ENCODE measurements at regions not wholly inside any gene's neighbourhood (a gene's known extent, or its start where the extent isn't known, plus 50 kb on each side); places are given as distances from the start of the nearest gene placed in this dataset.
"Not testable (repeated sequence)": the region's sequence is repeated elsewhere in the genome, so short reads cannot be mapped to it uniquely, and the experiment has no call there.

GRCh38 chr6:27650620-27651370, 177.9 kb upstream of the ZNF184 start:
- DNase-seq: peak; percentile 95
- Histone ChIP-seq H2AK5ac (ENCODE audit: low read length) (no peak overlapping the region), H3K4me3 (ENCODE audit: low read length) (peak overlapping the region; percentile 66), H3K9ac (ENCODE audit: low read length) (peak overlapping the region; percentile 80), H2BK120ac (ENCODE audit: low read depth, low read length) (no peak overlapping the region), H3K4me1 (ENCODE audit: control insufficient read depth, low read depth, low read length) (no peaks in the 10 kb centered on the region), H3K27ac (ENCODE audit: low read depth, low read length) (no peak overlapping the region), H4K5ac (ENCODE audit: low read length) (no peak overlapping the region), H3K79me1 (ENCODE audit: low read length) (no peaks in the 10 kb centered on the region), H2BK15ac (replicated peaks; ENCODE audit: low read depth) (no peak overlapping the region), H3K79me2 (ENCODE audit: control insufficient read depth, insufficient read depth, low read length) (no peaks in the 10 kb centered on the region), H3K27me3 (ENCODE audit: insufficient read depth, low read length, poor library complexity) (no peaks in the 10 kb centered on the region), H4K8ac (ENCODE audit: low read depth, low read length) (no peak overlapping the region), H3K36me3 (ENCODE audit: control insufficient read depth, insufficient read depth, low read length) (no peaks in the 10 kb centered on the region), H3K56ac (ENCODE audit: low read length) (peak overlapping the region; percentile 80), H3K18ac (ENCODE audit: low read length) (no peak overlapping the region), H3K23ac (ENCODE audit: low read length) (no peak overlapping the region), H3K4ac (ENCODE audit: low read depth, low read length) (no peak overlapping the region), H3K4me2 (ENCODE audit: low read length) (peak overlapping the region; percentile 91), H2BK5ac (ENCODE audit: low read length) (no peak overlapping the region)
- WGBS (ENCODE audit: extremely low coverage, insufficient coverage, low lambda C conversion rate): no CpG with 5 or more reads among the region's 17 CpGs

GRCh38 chr6:27644528-27644927, 171.6 kb upstream of the ZNF184 start:
- H4K5ac ChIP-seq (ENCODE audit: low read length): no peak overlapping the region
- no peak for DNase-seq
- no peak overlapping the region for H3K4me3 ChIP-seq (ENCODE audit: low read length)
- H3K27ac ChIP-seq (ENCODE audit: low read depth, low read length): no peak overlapping the region
- no peaks in the 10 kb centered on the region for H3K27me3 ChIP-seq (ENCODE audit: insufficient read depth, low read length, poor library complexity)
- no peak overlapping the region for H2BK5ac ChIP-seq (ENCODE audit: low read length)
- H4K8ac ChIP-seq (ENCODE audit: low read depth, low read length): no peak overlapping the region
- H3K18ac ChIP-seq (ENCODE audit: low read length): no peak overlapping the region
- H3K56ac ChIP-seq (ENCODE audit: low read length): no peak overlapping the region
- H3K9ac ChIP-seq (ENCODE audit: low read length): no peak overlapping the region
- no peak overlapping the region for H3K4me2 ChIP-seq (ENCODE audit: low read length)
- H3K36me3 ChIP-seq (ENCODE audit: control insufficient read depth, insufficient read depth, low read length): no peaks in the 10 kb centered on the region
- no peaks in the 10 kb centered on the region for H3K79me1 ChIP-seq (ENCODE audit: low read length)
- no peaks in the 10 kb centered on the region for H3K79me2 ChIP-seq (ENCODE audit: control insufficient read depth, insufficient read depth, low read length)
- no peak overlapping the region for H2BK120ac ChIP-seq (ENCODE audit: low read depth, low read length)
- H3K4ac ChIP-seq (ENCODE audit: low read depth, low read length): no peak overlapping the region
- H2AK5ac ChIP-seq (ENCODE audit: low read length): no peak overlapping the region
- no peak overlapping the region for H3K23ac ChIP-seq (ENCODE audit: low read length)
- no peaks in the 10 kb centered on the region for H3K4me1 ChIP-seq (ENCODE audit: control insufficient read depth, low read depth, low read length)
- WGBS (ENCODE audit: extremely low coverage, insufficient coverage, low lambda C conversion rate): no CpG with 5 or more reads among the region's 6 CpGs
- no peak overlapping the region for H2BK15ac ChIP-seq (replicated peaks; ENCODE audit: low read depth)

- no peak for DNase-seq
- Histone ChIP-seq H2AK5ac (ENCODE audit: low read length) (no peak overlapping the region), H2BK120ac (ENCODE audit: low read depth, low read length) (no peak overlapping the region), H3K4me1 (ENCODE audit: control insufficient read depth, low read depth, low read length) (no peaks in the 10 kb centered on the region), H4K8ac (ENCODE audit: low read depth, low read length) (no peak overlapping the region), H3K9ac (ENCODE audit: low read length) (no peak overlapping the region), H3K36me3 (ENCODE audit: control insufficient read depth, insufficient read depth, low read length) (no peaks in the 10 kb centered on the region), H3K4ac (ENCODE audit: low read depth, low read length) (no peak overlapping the region), H3K18ac (ENCODE audit: low read length) (no peak overlapping the region), H4K5ac (ENCODE audit: low read length) (no peak overlapping the region), H3K79me2 (ENCODE audit: control insufficient read depth, insufficient read depth, low read length) (no peaks in the 10 kb centered on the region), H3K23ac (ENCODE audit: low read length) (no peak overlapping the region), H3K4me3 (ENCODE audit: low read length) (no peak overlapping the region), H2BK5ac (ENCODE audit: low read length) (no peak overlapping the region), H3K27me3 (ENCODE audit: insufficient read depth, low read length, poor library complexity) (no peaks in the 10 kb centered on the region), H3K27ac (ENCODE audit: low read depth, low read length) (no peak overlapping the region), H3K56ac (ENCODE audit: low read length) (no peak overlapping the region), H3K4me2 (ENCODE audit: low read length) (no peak overlapping the region), H2BK15ac (replicated peaks; ENCODE audit: low read depth) (no peak overlapping the region), H3K79me1 (ENCODE audit: low read length) (no peaks in the 10 kb centered on the region)
- no CpG with 5 or more reads among the region's 12 CpGs for WGBS (ENCODE audit: extremely low coverage, insufficient coverage, low lambda C conversion rate)
Measured at GRCh38 chr6:27642744-27643456, 170.0 kb upstream of the ZNF184 start.

GRCh38 chr6:27635886-27636285, 163.0 kb upstream of the ZNF184 start:
- H2AK5ac ChIP-seq (ENCODE audit: low read length); H3K4ac ChIP-seq (ENCODE audit: low read depth, low read length); H4K5ac ChIP-seq (ENCODE audit: low read length); H3K36me3 ChIP-seq (ENCODE audit: control insufficient read depth, insufficient read depth, low read length); H2BK120ac ChIP-seq (ENCODE audit: low read depth, low read length); H3K4me1 ChIP-seq (ENCODE audit: control insufficient read depth, low read depth, low read length); H3K27me3 ChIP-seq (ENCODE audit: insufficient read depth, low read length, poor library complexity); H4K8ac ChIP-seq (ENCODE audit: low read depth, low read length); H3K18ac ChIP-seq (ENCODE audit: low read length); DNase-seq; H3K4me3 ChIP-seq (ENCODE audit: low read length); H3K9ac ChIP-seq (ENCODE audit: low read length); H2BK5ac ChIP-seq (ENCODE audit: low read length); H3K56ac ChIP-seq (ENCODE audit: low read length); H2BK15ac ChIP-seq (replicated peaks; ENCODE audit: low read depth); H3K79me2 ChIP-seq (ENCODE audit: control insufficient read depth, insufficient read depth, low read length); H3K79me1 ChIP-seq (ENCODE audit: low read length); H3K23ac ChIP-seq (ENCODE audit: low read length); H3K27ac ChIP-seq (ENCODE audit: low read depth, low read length); H3K4me2 ChIP-seq (ENCODE audit: low read length): not testable (repeated sequence)
- WGBS (ENCODE audit: extremely low coverage, insufficient coverage, low lambda C conversion rate): no CpG with 5 or more reads among the region's 4 CpGs

GRCh38 chr6:27633221-27633688, 160.3 kb upstream of the ZNF184 start:
- not testable (repeated sequence) for H2AK5ac ChIP-seq (ENCODE audit: low read length); H3K9ac ChIP-seq (ENCODE audit: low read length); H3K27me3 ChIP-seq (ENCODE audit: insufficient read depth, low read length, poor library complexity); H3K79me2 ChIP-seq (ENCODE audit: control insufficient read depth, insufficient read depth, low read length); H3K79me1 ChIP-seq (ENCODE audit: low read length); H3K4me3 ChIP-seq (ENCODE audit: low read length); H3K36me3 ChIP-seq (ENCODE audit: control insufficient read depth, insufficient read depth, low read length); DNase-seq; H3K18ac ChIP-seq (ENCODE audit: low read length); H2BK15ac ChIP-seq (replicated peaks; ENCODE audit: low read depth); H3K56ac ChIP-seq (ENCODE audit: low read length); H2BK5ac ChIP-seq (ENCODE audit: low read length); H2BK120ac ChIP-seq (ENCODE audit: low read depth, low read length); H3K23ac ChIP-seq (ENCODE audit: low read length); H3K4me2 ChIP-seq (ENCODE audit: low read length); H4K8ac ChIP-seq (ENCODE audit: low read depth, low read length); H4K5ac ChIP-seq (ENCODE audit: low read length); H3K4ac ChIP-seq (ENCODE audit: low read depth, low read length); H3K4me1 ChIP-seq (ENCODE audit: control insufficient read depth, low read depth, low read length); H3K27ac ChIP-seq (ENCODE audit: low read depth, low read length)
- no CpG with 5 or more reads among the region's 4 CpGs for WGBS (ENCODE audit: extremely low coverage, insufficient coverage, low lambda C conversion rate)
